ENCODE measurements at regions not wholly inside any gene's neighbourhood (a gene's known extent, or its start where the extent isn't known, plus 50 kb on each side); places are given as distances from the start of the nearest gene placed in this dataset.

DNA sequence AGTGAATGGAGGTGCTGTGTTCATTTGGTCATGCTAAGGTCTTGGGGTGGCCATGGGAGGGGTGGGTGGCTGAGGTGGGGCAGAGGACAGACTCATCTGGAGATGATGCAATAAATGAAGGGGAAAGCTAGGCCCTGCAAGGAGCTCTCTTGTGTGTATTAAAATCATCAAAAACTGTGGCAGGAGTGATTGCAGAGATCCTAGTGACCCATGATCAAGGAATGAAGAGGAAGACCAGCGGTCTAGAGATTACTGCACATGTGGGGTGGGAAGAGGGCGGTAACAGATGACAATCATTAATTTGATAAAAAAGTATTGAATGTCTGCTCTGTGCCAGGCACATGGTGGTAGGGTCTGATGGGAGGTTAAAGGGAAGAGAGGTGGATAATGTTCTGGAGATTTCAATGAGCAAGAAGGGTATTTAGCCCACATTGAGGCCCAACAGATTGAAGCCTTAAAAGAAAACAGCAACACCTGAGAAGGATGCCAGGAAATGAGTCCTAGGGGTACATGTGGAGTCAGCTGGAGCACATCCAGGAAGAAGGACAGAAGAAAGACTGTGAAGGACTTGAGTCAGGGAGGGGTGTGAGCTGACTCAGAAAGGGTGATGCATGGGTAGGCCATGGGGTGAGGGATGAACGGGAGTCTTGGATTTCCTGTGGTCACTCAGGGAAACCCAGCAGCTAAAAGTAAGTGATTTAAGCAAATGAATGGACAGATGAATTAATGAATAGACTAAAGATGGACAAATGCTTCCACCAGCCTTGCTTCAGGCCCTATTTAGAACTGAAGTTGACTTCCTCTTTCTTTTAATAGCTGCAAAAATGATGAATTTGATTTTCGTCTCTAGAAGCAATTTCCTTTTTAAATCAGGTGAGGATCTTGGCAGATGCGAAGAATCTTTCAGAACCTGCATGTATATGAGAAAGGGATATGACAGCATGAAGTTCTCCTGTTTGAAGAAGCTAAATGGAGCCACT, 83.1 kb upstream of the IGFBP3 start (continued):
- TF ChIP-seq, protein P1, sequence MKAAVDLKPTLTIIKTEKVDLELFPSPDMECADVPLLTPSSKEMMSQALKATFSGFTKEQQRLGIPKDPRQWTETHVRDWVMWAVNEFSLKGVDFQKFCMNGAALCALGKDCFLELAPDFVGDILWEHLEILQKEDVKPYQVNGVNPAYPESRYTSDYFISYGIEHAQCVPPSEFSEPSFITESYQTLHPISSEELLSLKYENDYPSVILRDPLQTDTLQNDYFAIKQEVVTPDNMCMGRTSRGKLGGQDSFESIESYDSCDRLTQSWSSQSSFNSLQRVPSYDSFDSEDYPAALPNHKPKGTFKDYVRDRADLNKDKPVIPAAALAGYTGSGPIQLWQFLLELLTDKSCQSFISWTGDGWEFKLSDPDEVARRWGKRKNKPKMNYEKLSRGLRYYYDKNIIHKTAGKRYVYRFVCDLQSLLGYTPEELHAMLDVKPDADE (IDR thresholded peaks at IDR 0.05): no peak
- TF ChIP-seq ZNF114 (CRISPR knock-in tag; IDR thresholded peaks at IDR 0.05) (no peak), JUNB (IDR thresholded peaks at IDR 0.05; ENCODE audit: unreplicated experiment) (no peak), ZNF331 (CRISPR knock-in tag; IDR thresholded peaks at IDR 0.05; ENCODE audit: low read depth) (no peak), EZH2phosphoT487 (IDR thresholded peaks at IDR 0.05; ENCODE audit: unreplicated experiment) (no peak), POLR2AphosphoS5 (IDR thresholded peaks at IDR 0.05; ENCODE audit: low read depth) (no peak), CREB1 (CRISPR knock-in tag; IDR thresholded peaks at IDR 0.05; ENCODE audit: low read depth) (no peak)

DNA sequence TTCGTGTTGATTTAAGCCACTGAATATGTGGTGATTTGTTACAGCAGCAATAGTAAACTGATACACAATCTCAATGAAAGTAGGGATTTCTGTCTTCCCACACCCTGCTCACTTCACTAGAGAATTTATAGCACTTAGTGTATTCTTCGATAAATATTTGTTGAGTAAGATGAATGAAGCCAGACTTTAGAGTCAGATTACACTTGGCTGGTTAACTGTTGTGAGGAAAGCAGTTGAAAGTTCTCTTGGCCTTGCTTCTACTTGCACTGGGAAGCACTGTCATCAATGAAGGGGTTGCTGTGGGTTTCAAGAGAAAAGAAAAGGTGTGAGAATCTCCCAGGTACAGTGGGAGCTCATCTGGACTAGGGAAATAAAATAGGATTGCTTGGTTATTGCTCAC, 82.1 kb upstream of the IGFBP3 start:
- ATAC-seq (no peak), DNase-seq (ENCODE audit: low spot score) (no peak)
- Histone ChIP-seq H4K20me1 (replicated peaks; ENCODE audit: insufficient read depth) (no peaks in the 10 kb centered on the region), H3K27me3 (ENCODE audit: insufficient read depth) (no peaks in the 10 kb centered on the region), H2AFZ (no peak overlapping the region), H3K79me2 (replicated peaks; ENCODE audit: insufficient read depth) (no peaks in the 10 kb centered on the region), H3K4me1 (ENCODE audit: insufficient read depth) (no peaks in the 10 kb centered on the region), H3K4me3 (no peak overlapping the region), H3F3A (replicated peaks; ENCODE audit: low read depth) (no peaks in the 10 kb centered on the region), H3K4me2 (no peak overlapping the region), H3K27ac (ENCODE audit: low read depth) (no peak overlapping the region), H3K9me2 (ENCODE audit: insufficient read depth) (peaks cover 10% of the 10 kb centered on the region), H3K36me3 (ENCODE audit: insufficient read depth) (no peaks in the 10 kb centered on the region)
- Mint-ChIP-seq H3K9me3 (peaks cover 3% of the 10 kb centered on the region; the same call in 1 of the 3 replicates), H3K27me3 (ENCODE audit: insufficient read depth, low read depth, poor library complexity) (peaks cover 7% of the 10 kb centered on the region), H3K27ac (no peak overlapping the region), H3K36me3 (ENCODE audit: low read depth) (no peaks in the 10 kb centered on the region), H3K4me1 (no peaks in the 10 kb centered on the region), H3K4me3 (no peak overlapping the region)
- TF ChIP-seq STAT1 (IDR thresholded peaks at IDR 0.05; ENCODE audit: unreplicated experiment) (no peak), POLR2AphosphoS5 (IDR thresholded peaks at IDR 0.05; ENCODE audit: low read depth) (no peak), EZH2 (IDR thresholded peaks at IDR 0.05; ENCODE audit: low read depth, unreplicated experiment) (no peak), NANOG (IDR thresholded peaks at IDR 0.05; ENCODE audit: borderline replicate concordance) (no peak), ZNF331 (CRISPR knock-in tag; IDR thresholded peaks at IDR 0.05; ENCODE audit: low read depth) (no peak), ZNF114 (CRISPR knock-in tag; IDR thresholded peaks at IDR 0.05) (no peak), REST (IDR thresholded peaks at IDR 0.05; ENCODE audit: unreplicated experiment) (no peak)
- TF ChIP-seq, protein P2, sequence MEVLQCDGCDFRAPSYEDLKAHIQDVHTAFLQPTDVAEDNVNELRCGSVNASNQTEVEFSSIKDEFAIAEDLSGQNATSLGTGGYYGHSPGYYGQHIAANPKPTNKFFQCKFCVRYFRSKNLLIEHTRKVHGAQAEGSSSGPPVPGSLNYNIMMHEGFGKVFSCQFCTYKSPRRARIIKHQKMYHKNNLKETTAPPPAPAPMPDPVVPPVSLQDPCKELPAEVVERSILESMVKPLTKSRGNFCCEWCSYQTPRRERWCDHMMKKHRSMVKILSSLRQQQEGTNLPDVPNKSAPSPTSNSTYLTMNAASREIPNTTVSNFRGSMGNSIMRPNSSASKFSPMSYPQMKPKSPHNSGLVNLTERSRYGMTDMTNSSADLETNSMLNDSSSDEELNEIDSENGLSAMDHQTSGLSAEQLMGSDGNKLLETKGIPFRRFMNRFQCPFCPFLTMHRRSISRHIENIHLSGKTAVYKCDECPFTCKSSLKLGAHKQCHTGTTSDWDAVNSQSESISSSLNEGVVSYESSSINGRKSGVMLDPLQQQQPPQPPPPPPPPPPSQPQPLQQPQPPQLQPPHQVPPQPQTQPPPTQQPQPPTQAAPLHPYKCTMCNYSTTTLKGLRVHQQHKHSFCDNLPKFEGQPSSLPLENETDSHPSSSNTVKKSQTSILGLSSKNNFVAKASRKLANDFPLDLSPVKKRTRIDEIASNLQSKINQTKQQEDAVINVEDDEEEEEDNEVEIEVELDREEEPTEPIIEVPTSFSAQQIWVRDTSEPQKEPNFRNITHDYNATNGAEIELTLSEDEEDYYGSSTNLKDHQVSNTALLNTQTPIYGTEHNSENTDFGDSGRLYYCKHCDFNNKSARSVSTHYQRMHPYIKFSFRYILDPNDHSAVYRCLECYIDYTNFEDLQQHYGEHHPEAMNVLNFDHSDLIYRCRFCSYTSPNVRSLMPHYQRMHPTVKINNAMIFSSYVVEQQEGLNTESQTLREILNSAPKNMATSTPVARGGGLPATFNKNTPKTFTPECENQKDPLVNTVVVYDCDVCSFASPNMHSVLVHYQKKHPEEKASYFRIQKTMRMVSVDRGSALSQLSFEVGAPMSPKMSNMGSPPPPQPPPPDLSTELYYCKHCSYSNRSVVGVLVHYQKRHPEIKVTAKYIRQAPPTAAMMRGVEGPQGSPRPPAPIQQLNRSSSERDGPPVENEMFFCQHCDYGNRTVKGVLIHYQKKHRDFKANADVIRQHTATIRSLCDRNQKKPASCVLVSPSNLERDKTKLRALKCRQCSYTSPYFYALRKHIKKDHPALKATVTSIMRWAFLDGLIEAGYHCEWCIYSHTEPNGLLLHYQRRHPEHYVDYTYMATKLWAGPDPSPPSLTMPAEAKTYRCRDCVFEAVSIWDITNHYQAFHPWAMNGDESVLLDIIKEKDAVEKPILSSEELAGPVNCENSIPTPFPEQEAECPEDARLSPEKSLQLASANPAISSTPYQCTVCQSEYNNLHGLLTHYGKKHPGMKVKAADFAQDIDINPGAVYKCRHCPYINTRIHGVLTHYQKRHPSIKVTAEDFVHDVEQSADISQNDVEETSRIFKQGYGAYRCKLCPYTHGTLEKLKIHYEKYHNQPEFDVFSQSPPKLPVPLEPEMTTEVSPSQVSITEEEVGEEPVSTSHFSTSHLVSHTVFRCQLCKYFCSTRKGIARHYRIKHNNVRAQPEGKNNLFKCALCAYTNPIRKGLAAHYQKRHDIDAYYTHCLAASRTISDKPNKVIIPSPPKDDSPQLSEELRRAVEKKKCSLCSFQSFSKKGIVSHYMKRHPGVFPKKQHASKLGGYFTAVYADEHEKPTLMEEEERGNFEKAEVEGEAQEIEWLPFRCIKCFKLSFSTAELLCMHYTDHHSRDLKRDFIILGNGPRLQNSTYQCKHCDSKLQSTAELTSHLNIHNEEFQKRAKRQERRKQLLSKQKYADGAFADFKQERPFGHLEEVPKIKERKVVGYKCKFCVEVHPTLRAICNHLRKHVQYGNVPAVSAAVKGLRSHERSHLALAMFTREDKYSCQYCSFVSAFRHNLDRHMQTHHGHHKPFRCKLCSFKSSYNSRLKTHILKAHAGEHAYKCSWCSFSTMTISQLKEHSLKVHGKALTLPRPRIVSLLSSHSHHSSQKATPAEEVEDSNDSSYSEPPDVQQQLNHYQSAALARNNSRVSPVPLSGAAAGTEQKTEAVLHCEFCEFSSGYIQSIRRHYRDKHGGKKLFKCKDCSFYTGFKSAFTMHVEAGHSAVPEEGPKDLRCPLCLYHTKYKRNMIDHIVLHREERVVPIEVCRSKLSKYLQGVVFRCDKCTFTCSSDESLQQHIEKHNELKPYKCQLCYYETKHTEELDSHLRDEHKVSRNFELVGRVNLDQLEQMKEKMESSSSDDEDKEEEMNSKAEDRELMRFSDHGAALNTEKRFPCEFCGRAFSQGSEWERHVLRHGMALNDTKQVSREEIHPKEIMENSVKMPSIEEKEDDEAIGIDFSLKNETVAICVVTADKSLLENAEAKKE (CRISPR knock-in tag; IDR thresholded peaks at IDR 0.05): no peak
